SJCRH30 (cell line): ENCODE measurements at regions not wholly inside any gene's neighbourhood (a gene's known extent, or its start where the extent isn't known, plus 50 kb on each side); places are given as distances from the start of the nearest gene placed in this dataset.

Experiments
- DNase-seq, 2 experiments: peaks; one replicate each; pipeline ENCODE4 v3.0.0-alpha.2; 2015 to 2020
- H3K27ac ChIP-seq: fragments of 250-450 bp; sonication (Bioruptor Pico); 2 replicates; pipeline ENCODE4 v1.5.1; 2020; ENCODE audit warnings: mild to moderate bottlenecking, moderate library complexity
- H3K27me3 ChIP-seq: fragments of 250-450 bp; sonication (Bioruptor Pico); 2 replicates; pipeline ENCODE4 v1.5.1; 2020; ENCODE audit warnings: mild to moderate bottlenecking, moderate library complexity
- H3K36me3 ChIP-seq: fragments of 250-450 bp; sonication (Bioruptor Pico); 2 replicates; pipeline ENCODE4 v1.5.1; 2020; ENCODE audit warnings: mild to moderate bottlenecking, moderate library complexity
- H3K4me1 ChIP-seq: fragments of 250-450 bp; sonication (Bioruptor Pico); 2 replicates; pipeline ENCODE4 v1.5.1; 2020; ENCODE audit warnings: mild to moderate bottlenecking, moderate library complexity
- H3K4me3 ChIP-seq: fragments of 250-450 bp; sonication (Bioruptor Pico); 2 replicates; pipeline ENCODE4 v1.5.1; 2020; ENCODE audit warnings: mild to moderate bottlenecking, moderate library complexity
- H3K9me3 ChIP-seq: fragments of 250-450 bp; sonication (Bioruptor Pico); replicated peaks from 2 replicates; pipeline ENCODE4 v1.5.1; 2020; ENCODE audit warnings: mild to moderate bottlenecking, moderate library complexity

DNA sequence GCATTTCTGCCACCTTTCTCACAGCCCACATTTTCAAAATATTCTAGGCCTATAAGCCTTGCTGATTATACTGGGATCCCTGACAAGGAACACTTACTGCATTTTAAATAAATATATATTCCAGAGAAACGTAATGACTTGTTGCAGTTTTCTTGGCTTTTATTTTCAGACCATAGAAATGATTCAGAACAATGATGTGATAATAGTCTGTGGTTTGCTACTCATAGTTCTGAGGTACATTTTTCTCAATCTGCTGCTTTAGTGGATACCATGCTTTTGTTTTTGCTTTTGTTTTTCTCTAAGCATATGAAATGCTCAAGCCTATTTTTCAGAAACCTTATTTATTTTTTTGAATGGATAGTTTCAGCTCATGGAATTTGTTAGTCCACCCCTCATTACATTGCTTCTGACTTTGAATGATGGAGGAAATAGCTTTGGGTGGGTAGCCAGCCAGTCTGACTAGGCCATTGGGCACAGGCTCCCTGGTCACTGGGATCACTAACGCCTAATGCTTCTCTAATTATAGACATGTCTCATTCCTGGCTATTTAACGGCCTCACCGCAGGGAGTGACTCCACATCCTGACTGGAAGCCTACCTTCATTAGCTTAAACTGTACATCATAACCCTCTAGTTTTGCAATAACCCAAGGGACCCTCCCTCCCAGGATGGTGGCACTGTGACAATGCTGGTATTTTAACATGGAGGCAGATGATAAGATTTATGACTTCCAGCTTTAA is 66.1 kb downstream of the MBL2 start:
- H3K36me3 ChIP-seq: no peaks in the 10 kb centered on the region
- no peak overlapping the region for H3K4me3 ChIP-seq
- H3K9me3 ChIP-seq: no peaks in the 10 kb centered on the region
- DNase-seq: no peak
- H3K27ac ChIP-seq: no peak overlapping the region
- no peaks in the 10 kb centered on the region for H3K27me3 ChIP-seq
- peaks cover 21% of the 10 kb centered on the region for H3K4me1 ChIP-seq
